Transverse colon (tissue), 4 donors: ENCODE measurements at regions not wholly inside any gene's neighbourhood (a gene's known extent, or its start where the extent isn't known, plus 50 kb on each side); places are given as distances from the start of the nearest gene placed in this dataset.

Experiments used
- DNase-seq: peaks from one replicate; pipeline ENCODE4 v3.0.0-alpha.2; 2019
- H3K27ac ChIP-seq, 4 donors: fragments of 200-600 bp; sonication (generic); 2 replicates each; pipeline ENCODE4 v1.5.1; 2016 to 2018; ENCODE audit warnings: inconsistent platforms in 4 of 4
- H3K27me3 ChIP-seq: fragments of 200-600 bp; sonication (generic); 2 replicates; pipeline ENCODE4 v1.5.1; 2017; ENCODE audit warnings: inconsistent platforms
- H3K36me3 ChIP-seq, 4 donors: fragments of 200-600 bp; sonication (generic); 2 replicates each; pipeline ENCODE4 v1.5.1; 2017 to 2019; ENCODE audit warnings: inconsistent platforms in 4 of 4
- H3K4me1 ChIP-seq, 4 donors: fragments of 200-600 bp; sonication (generic); 2 replicates each; pipeline ENCODE4 v1.5.1; 2017 to 2020; ENCODE audit warnings: inconsistent platforms in 4 of 4
- H3K4me3 ChIP-seq, 4 donors: fragments of 200-600 bp; sonication (generic); 1 replicate in 1 of 4; 2 replicates in 3 of 4; pipeline versions ENCODE4 v1.5.1 to v1.6.1; 2017 to 2019; ENCODE audit warnings: inconsistent platforms in 4 of 4
- H3K9me3 ChIP-seq, 2 donors: fragments of 200-600 bp; sonication (generic); 2 replicates each; pipeline ENCODE4 v1.5.1; 2017 to 2019; ENCODE audit warnings: inconsistent platforms in 2 of 2
- EP300 ChIP-seq: sonication (generic); formaldehyde crosslinking; IDR thresholded peaks from one replicate; pipeline ENCODE4 v1.6.1; 2017; ENCODE audit warnings: antibody characterized with exemption, low read depth
- POLR2A ChIP-seq: fragments of 450-650 bp; IDR thresholded peaks from one replicate; pipeline ENCODE4 v1.6.1; 2016; ENCODE audit warnings: antibody characterized with exemption, mild to moderate bottlenecking, moderate library complexity
- POLR2AphosphoS5 ChIP-seq, 3 donors: sonication (generic); formaldehyde crosslinking; IDR thresholded peaks; one replicate each; pipeline ENCODE4 v1.6.1; 2016; ENCODE audit warnings: antibody characterized with exemption in 3 of 3
- WGBS, 2 donors: methylation state at CpG; one replicate each; pipeline ENCODE4 v1.1.5; 2018; ENCODE audit warnings: low coverage in 1 of 2; 5-methylcytosine and 5-hydroxymethylcytosine counted together
- in situ Hi-C, 4 donors: fragments of 200-750 bp; cut with MboI; loops; one replicate each; pipeline versions ENCODE4 v1.15.0 to v1.15.1; 2017; ENCODE audit warnings: low sequenced_read_pairs in 3 of 4, low pct_ligation_motif_present in 1 of 4, low pct_unique_long_range_greater_than_20kb in 1 of 4
- intact Hi-C: fragments of 100-400 bp; cut with DNase I; formaldehyde crosslinking; loops from one replicate; pipeline ENCODE4 v1.15.1; 2023; ENCODE audit warnings: low total_unique reads
- TF ChIP-seq, protein P1 (sequence below), 5 experiments: fragments of 200-600 bp in 3 of 5; fragments of 450-650 bp in 2 of 5; sonication (generic) in 3 of 5; IDR thresholded peaks; 1 replicate in 2 of 5; 2 replicates in 3 of 5; pipeline ENCODE4 v1.5.1; 2016 to 2017; ENCODE audit warnings: antibody characterized with exemption in 5 of 5, inconsistent platforms in 3 of 5, mild to moderate bottlenecking in 2 of 5, moderate library complexity in 1 of 5

DNA sequence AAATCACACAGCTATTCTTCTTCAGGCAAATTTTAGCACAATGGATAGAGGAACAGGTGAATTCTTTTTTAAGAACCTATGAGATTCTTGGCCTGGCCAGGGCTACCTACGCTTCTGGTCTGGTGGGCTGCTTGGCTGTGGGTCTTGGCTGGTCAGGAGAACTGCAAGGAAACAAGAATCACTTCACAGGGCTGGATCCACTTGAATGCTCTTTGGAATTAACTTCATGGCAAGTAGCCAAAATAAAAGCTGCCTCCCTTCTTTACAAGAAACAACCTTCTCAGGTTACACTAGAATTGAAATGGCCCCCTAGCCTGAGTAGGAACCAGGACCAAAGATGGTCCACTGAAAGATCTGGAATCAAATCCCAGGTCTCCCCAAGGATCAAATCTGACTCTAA is 519.1 kb downstream of the IQCM start:
- 79% methylated on average over 1 of the region's 1 CpG; no CpG with 5 or more reads in 1 of the 2 donors for WGBS, 2 donors
- in situ Hi-C loops (no loop called here), intact Hi-C loops (no loop called here)
- no peak overlapping the region for H3K27ac ChIP-seq
- no peak overlapping the region for H3K4me3 ChIP-seq
- H3K4me1 ChIP-seq: no peaks in the 10 kb centered on the region
- no peak for TF ChIP-seq POLR2AphosphoS5 (IDR thresholded peaks at IDR 0.05)
- no peak for TF ChIP-seq POLR2A
- TF ChIP-seq, protein P1, sequence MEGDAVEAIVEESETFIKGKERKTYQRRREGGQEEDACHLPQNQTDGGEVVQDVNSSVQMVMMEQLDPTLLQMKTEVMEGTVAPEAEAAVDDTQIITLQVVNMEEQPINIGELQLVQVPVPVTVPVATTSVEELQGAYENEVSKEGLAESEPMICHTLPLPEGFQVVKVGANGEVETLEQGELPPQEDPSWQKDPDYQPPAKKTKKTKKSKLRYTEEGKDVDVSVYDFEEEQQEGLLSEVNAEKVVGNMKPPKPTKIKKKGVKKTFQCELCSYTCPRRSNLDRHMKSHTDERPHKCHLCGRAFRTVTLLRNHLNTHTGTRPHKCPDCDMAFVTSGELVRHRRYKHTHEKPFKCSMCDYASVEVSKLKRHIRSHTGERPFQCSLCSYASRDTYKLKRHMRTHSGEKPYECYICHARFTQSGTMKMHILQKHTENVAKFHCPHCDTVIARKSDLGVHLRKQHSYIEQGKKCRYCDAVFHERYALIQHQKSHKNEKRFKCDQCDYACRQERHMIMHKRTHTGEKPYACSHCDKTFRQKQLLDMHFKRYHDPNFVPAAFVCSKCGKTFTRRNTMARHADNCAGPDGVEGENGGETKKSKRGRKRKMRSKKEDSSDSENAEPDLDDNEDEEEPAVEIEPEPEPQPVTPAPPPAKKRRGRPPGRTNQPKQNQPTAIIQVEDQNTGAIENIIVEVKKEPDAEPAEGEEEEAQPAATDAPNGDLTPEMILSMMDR (IDR thresholded peaks at IDR 0.05): no peak
- TF ChIP-seq EP300: no peak
- no peak for DNase-seq
- no peaks in the 10 kb centered on the region for H3K9me3 ChIP-seq
- H3K27me3 ChIP-seq: no peaks in the 10 kb centered on the region
- no peaks in the 10 kb centered on the region for H3K36me3 ChIP-seq

DNA sequence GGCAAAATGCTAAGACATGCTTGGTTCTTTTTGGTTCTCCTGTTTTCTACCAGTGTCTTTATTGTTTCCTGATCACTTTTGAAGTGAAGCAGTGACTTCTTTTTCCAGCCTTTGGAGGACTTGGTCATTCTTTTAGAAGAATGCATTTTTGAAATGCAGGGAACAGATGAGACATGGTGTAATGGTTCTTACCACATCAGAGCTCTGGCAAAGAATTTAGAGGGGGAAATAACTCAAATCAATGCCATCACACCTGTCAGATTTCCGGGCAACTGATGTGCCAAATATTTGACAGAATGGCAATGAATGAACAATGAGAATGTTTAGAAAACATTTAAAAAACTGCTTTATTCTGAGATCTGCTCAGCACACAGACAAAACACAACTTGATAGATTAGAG is 519.6 kb downstream of the IQCM start:
- H3K4me1 ChIP-seq: no peaks in the 10 kb centered on the region
- no peak for DNase-seq
- H3K36me3 ChIP-seq: no peaks in the 10 kb centered on the region
- H3K27ac ChIP-seq: no peak overlapping the region
- no peak overlapping the region for H3K4me3 ChIP-seq
- WGBS, 2 donors: 92% methylated on average over 1 of the region's 1 CpG; no CpG with 5 or more reads in 1 of the 2 donors
- intact Hi-C loops: no loop called here
- TF ChIP-seq, protein P1 (IDR thresholded peaks at IDR 0.05): no peak
- TF ChIP-seq POLR2AphosphoS5 (IDR thresholded peaks at IDR 0.05) (no peak), POLR2A (no peak), EP300 (no peak)
- in situ Hi-C loops: no loop called here
- no peaks in the 10 kb centered on the region for H3K27me3 ChIP-seq
- no peaks in the 10 kb centered on the region for H3K9me3 ChIP-seq

DNA sequence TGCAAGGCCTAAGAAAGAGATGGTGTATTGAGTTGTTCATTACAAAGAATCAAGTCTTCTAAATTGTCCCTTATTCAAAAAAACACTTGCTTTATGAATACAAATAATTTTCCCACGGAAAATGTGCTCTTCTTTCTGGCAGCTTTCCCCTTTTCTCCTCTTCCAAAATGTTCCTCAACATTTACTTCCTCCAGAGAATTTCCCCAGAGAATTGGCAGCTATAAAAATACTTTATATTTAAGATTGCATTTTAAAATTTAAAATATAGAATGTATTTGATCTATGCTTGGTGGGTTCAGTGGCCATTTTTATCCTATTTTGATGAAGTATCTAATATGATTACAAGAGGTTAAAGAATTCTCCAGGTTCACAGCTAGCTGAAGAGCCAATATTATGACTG is 521.0 kb downstream of the IQCM start:
- no peaks in the 10 kb centered on the region for H3K27me3 ChIP-seq
- intact Hi-C loops (no loop called here), in situ Hi-C loops (no loop called here)
- H3K27ac ChIP-seq: no peak overlapping the region
- no peaks in the 10 kb centered on the region for H3K4me1 ChIP-seq
- no peak overlapping the region for H3K4me3 ChIP-seq
- TF ChIP-seq POLR2A (no peak), POLR2AphosphoS5 (IDR thresholded peaks at IDR 0.05) (no peak), EP300 (no peak)
- TF ChIP-seq, protein P1 (IDR thresholded peaks at IDR 0.05): no peak
- no peak for DNase-seq
- no peaks in the 10 kb centered on the region for H3K9me3 ChIP-seq
- no peaks in the 10 kb centered on the region for H3K36me3 ChIP-seq
- WGBS, 2 donors: 36 to 53% methylated on average over 1 of the region's 1 CpG

DNA sequence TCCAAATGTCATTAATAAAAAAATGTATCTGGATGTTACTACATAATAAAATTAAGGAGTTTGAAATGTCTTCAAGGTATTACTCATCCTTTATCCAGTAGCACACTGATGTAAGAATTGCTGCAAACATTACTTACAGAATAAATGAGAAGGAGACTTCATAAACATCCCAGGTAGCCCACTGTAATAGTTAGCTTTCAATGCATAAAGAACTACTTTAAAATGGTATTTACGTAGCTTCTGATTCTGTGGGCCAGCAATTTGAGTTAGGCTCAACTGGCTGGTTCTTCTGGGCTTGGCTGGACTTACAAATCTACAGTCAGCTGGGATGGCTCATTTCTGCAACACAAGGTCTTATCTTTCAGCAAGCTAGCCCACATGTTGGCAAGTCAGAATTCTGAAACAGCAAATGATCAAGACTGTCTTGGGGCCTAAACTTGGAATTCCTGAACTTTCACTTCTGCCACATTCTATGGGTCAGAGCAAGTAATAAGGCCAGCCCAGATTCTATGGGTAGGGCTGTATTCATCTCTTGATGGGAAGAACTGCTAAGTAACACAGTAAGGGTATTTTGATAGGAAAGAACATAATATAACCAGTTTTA is 522.5 kb downstream of the IQCM start:
- intact Hi-C loops: no loop called here
- Histone ChIP-seq H3K27ac (no peak overlapping the region), H3K9me3 (no peaks in the 10 kb centered on the region), H3K4me3 (no peak overlapping the region), H3K4me1 (no peaks in the 10 kb centered on the region), H3K27me3 (no peaks in the 10 kb centered on the region), H3K36me3 (no peaks in the 10 kb centered on the region)
- DNase-seq: no peak
- in situ Hi-C loops: no loop called here
- WGBS, 2 donors: 76 to 88% methylated on average over 1 of the region's 1 CpG
- TF ChIP-seq POLR2AphosphoS5 (IDR thresholded peaks at IDR 0.05): no peak
- TF ChIP-seq, protein P1 (IDR thresholded peaks at IDR 0.05): no peak
- no peak for TF ChIP-seq POLR2A
- TF ChIP-seq EP300: no peak
